ENCODE measurements at regions not wholly inside any gene's neighbourhood (a gene's known extent, or its start where the extent isn't known, plus 50 kb on each side); places are given as distances from the start of the nearest gene placed in this dataset.

- TF ChIP-seq REST (IDR thresholded peaks at IDR 0.05; ENCODE audit: insufficient read depth in 1 of 2, low read depth in 2 of 2, low read length in 2 of 2): no peak
- TF ChIP-seq FOXP2 (optimal IDR thresholded peaks at IDR 0.05; ENCODE audit: borderline replicate concordance, extremely low read depth, extremely low read length, insufficient read depth): no peak
- TF ChIP-seq SIN3A (IDR thresholded peaks at IDR 0.05; ENCODE audit: borderline replicate concordance, insufficient read depth, low read length): no peak
- TF ChIP-seq POLR2AphosphoS5 (IDR thresholded peaks at IDR 0.05; ENCODE audit: low read depth, low read length): no peak
- TF ChIP-seq TAF1 (IDR thresholded peaks at IDR 0.05; ENCODE audit: borderline replicate concordance, insufficient read depth, low read length): no peak
Observed at GRCh38 chr14:40232302-40232701, 800.1 kb upstream of the FBXO33 start.

Data from PFSK-1 (cell line).